HCT116 (cell line): ENCODE measurements at regions not wholly inside any gene's neighbourhood (a gene's known extent, or its start where the extent isn't known, plus 50 kb on each side); places are given as distances from the start of the nearest gene placed in this dataset.
"Not testable (repeated sequence)": the region's sequence is repeated elsewhere in the genome, so short reads cannot be mapped to it uniquely, and the experiment has no call there.

Experiments
- CBX3 ChIP-seq: IDR thresholded peaks from 2 replicates; pipeline ENCODE4 v1.6.1; 2012; ENCODE audit warnings: low read depth
- CEBPB ChIP-seq: IDR thresholded peaks from 2 replicates; pipeline ENCODE4 v1.6.1; 2012; ENCODE audit warnings: low read depth
- CTCF ChIP-seq, 3 experiments: fragments of 200-600 bp in 1 of 3; sonication (generic) in 1 of 3; IDR thresholded peaks in 2 of 3; conservative IDR thresholded peaks in 1 of 3; 2 replicates each; pipeline ENCODE4 v1.5.1; 2012 to 2017; ENCODE audit warnings: low read depth in 2 of 3, low read length in 2 of 3, antibody characterized with exemption in 1 of 3, borderline replicate concordance in 1 of 3, control low read depth in 1 of 3, mild to moderate bottlenecking in 1 of 3, mixed read lengths in 1 of 3, mixed run types in 1 of 3, moderate library complexity in 1 of 3; ENCODE audit not compliant: insufficient read depth in 1 of 3
- MAX ChIP-seq: IDR thresholded peaks from 2 replicates; pipeline ENCODE4 v1.6.1; 2012
- POLR2A ChIP-seq: IDR thresholded peaks from 2 replicates; pipeline ENCODE4 v1.7.0; 2011; ENCODE audit warnings: borderline replicate concordance; ENCODE audit not compliant: insufficient read depth, insufficient read length; ENCODE audit errors: extremely low read depth
- POLR2AphosphoS5 ChIP-seq: IDR thresholded peaks from 2 replicates; pipeline ENCODE4 v1.6.1; 2011; ENCODE audit warnings: mild to moderate bottlenecking, low read depth, low read length, moderate library complexity
- RAD21 ChIP-seq: IDR thresholded peaks from 2 replicates; pipeline ENCODE4 v1.6.1; 2012; ENCODE audit warnings: low read depth, mild to moderate bottlenecking
- SP1 ChIP-seq: IDR thresholded peaks from 2 replicates; pipeline ENCODE4 v1.6.1; 2012; ENCODE audit warnings: low read depth
- SRF ChIP-seq: IDR thresholded peaks from 2 replicates; pipeline ENCODE4 v1.6.1; 2012; ENCODE audit warnings: low read depth
- ZBTB33 ChIP-seq: IDR thresholded peaks from 2 replicates; pipeline ENCODE4 v1.6.1; 2011; ENCODE audit warnings: mild to moderate bottlenecking, low read length, moderate library complexity; ENCODE audit not compliant: insufficient replicate concordance; ENCODE audit errors: extremely low read depth
- TF ChIP-seq, protein P1 (sequence below): IDR thresholded peaks from 2 replicates; pipeline ENCODE4 v1.6.1; 2012

GRCh38 chr2:97406340-97406739 is 183.3 kb downstream of the ANKRD36B start:
- TF ChIP-seq, protein P1, sequence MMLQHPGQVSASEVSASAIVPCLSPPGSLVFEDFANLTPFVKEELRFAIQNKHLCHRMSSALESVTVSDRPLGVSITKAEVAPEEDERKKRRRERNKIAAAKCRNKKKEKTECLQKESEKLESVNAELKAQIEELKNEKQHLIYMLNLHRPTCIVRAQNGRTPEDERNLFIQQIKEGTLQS = not testable (repeated sequence)
- not testable (repeated sequence) for TF ChIP-seq CTCF (IDR thresholded peaks at IDR 0.05 in 2 of 3, conservative IDR thresholded peaks at IDR 0.05 in 1 of 3; ENCODE audit: borderline replicate concordance in 1 of 3, insufficient read depth in 1 of 3, low read depth in 2 of 3, low read length in 2 of 3); RAD21; ZBTB33; MAX; POLR2A; SP1; POLR2AphosphoS5; CEBPB; SRF; CBX3
